Stimulated activated naive B cell treated with anti-CD40 and anti-IgM and Interleukin-4, amounts not matched to agents 10 μg/mL and 1 μg/mL and 100 μg/mL, for 72 hours (primary cell): ENCODE measurements at regions not wholly inside any gene's neighbourhood (a gene's known extent, or its start where the extent isn't known, plus 50 kb on each side); places are given as distances from the start of the nearest gene placed in this dataset.

Experiments
- ATAC-seq, 2 donors: fragments of 150-1000 bp; cut with Tn5 transposase; replicated peaks; 2 replicates each; pipeline ENCODE4 v1.10.0; 2021; ENCODE audit warnings: moderate library complexity in 1 of 2
- DNase-seq: peaks from one replicate; pipeline ENCODE4 v3.0.0; 2021
- H3K27ac Mint-ChIP-seq: one replicate; pipeline ENCODE4 v1.8.0; 2022; ENCODE audit warnings: mild to moderate bottlenecking, mixed read lengths
- H3K27me3 Mint-ChIP-seq, 2 donors: one replicate each; pipeline ENCODE4 v1.8.0; 2022; ENCODE audit warnings: mixed read lengths in 2 of 2
- H3K36me3 Mint-ChIP-seq, 2 donors: one replicate each; pipeline ENCODE4 v1.8.0; 2022; ENCODE audit warnings: mixed read lengths in 2 of 2, mild to moderate bottlenecking in 1 of 2
- H3K4me1 Mint-ChIP-seq, 2 donors: one replicate each; pipeline ENCODE4 v1.8.0; 2022; ENCODE audit warnings: mixed read lengths in 2 of 2, mild to moderate bottlenecking in 1 of 2
- H3K4me3 Mint-ChIP-seq, 2 donors: one replicate each; pipeline ENCODE4 v1.8.0; 2022; ENCODE audit warnings: mild to moderate bottlenecking in 2 of 2, mixed read lengths in 2 of 2, moderate library complexity in 1 of 2
- H3K9me3 Mint-ChIP-seq, 2 donors: one replicate each; pipeline ENCODE4 v1.8.0; 2022; ENCODE audit warnings: mixed read lengths in 2 of 2, mild to moderate bottlenecking in 1 of 2

- DNase-seq (no peak), ATAC-seq (no peak)
- peaks cover 35 to 61% of the 10 kb centered on the region in 2 donors for H3K4me1 Mint-ChIP-seq
- H3K9me3 Mint-ChIP-seq: peaks cover 6 to 11% of the 10 kb centered on the region in 2 donors
- H3K36me3 Mint-ChIP-seq: peaks cover 5 to 7% of the 10 kb centered on the region in 2 donors
- H3K4me3 Mint-ChIP-seq: no peak overlapping the region
- H3K27me3 Mint-ChIP-seq: peaks cover 37 to 68% of the 10 kb centered on the region in 2 donors
- H3K27ac Mint-ChIP-seq: no peak overlapping the region
Measured at GRCh38 chr17:77862890-77863813, 95.4 kb upstream of the TNRC6C start.

- Mint-ChIP-seq H3K4me1 (peaks cover 37 to 61% of the 10 kb centered on the region in 2 donors), H3K27me3 (peaks cover 31 to 61% of the 10 kb centered on the region in 2 donors), H3K36me3 (peaks cover 5 to 7% of the 10 kb centered on the region in 2 donors), H3K9me3 (peaks cover 0 to 7% of the 10 kb centered on the region in 2 donors), H3K4me3 (no peak overlapping the region), H3K27ac (no peak overlapping the region)
- ATAC-seq (peak; percentile 16 to 28), DNase-seq (no peak)
Measured at GRCh38 chr17:77863814-77864161, 94.7 kb upstream of the TNRC6C start.

GRCh38 chr17:77864234-77865111 lies 94.0 kb upstream of the TNRC6C start:
- H3K27me3 Mint-ChIP-seq: peaks cover 29 to 55% of the 10 kb centered on the region in 2 donors
- H3K27ac Mint-ChIP-seq: no peak overlapping the region
- ATAC-seq (no peak), DNase-seq (no peak)
- H3K36me3 Mint-ChIP-seq: peaks cover 4 to 7% of the 10 kb centered on the region in 2 donors
- no peak overlapping the region for H3K4me3 Mint-ChIP-seq
- peaks cover 43 to 68% of the 10 kb centered on the region in 2 donors for H3K4me1 Mint-ChIP-seq
- H3K9me3 Mint-ChIP-seq: peaks cover 0 to 7% of the 10 kb centered on the region in 2 donors

- peaks cover 47 to 75% of the 10 kb centered on the region in 2 donors for H3K4me1 Mint-ChIP-seq
- peaks cover 0 to 7% of the 10 kb centered on the region in 2 donors for H3K9me3 Mint-ChIP-seq
- H3K27me3 Mint-ChIP-seq: peaks cover 23 to 49% of the 10 kb centered on the region in 2 donors
- ATAC-seq (no peak), DNase-seq (no peak)
- H3K27ac Mint-ChIP-seq: no peak overlapping the region
- H3K4me3 Mint-ChIP-seq: no peak overlapping the region
- H3K36me3 Mint-ChIP-seq: peaks cover 3 to 7% of the 10 kb centered on the region in 2 donors
Measured at GRCh38 chr17:77865112-77865611, 93.3 kb upstream of the TNRC6C start.

- H3K36me3 Mint-ChIP-seq: peaks cover 3 to 7% of the 10 kb centered on the region in 2 donors
- peaks cover 47 to 72% of the 10 kb centered on the region in 2 donors for H3K4me1 Mint-ChIP-seq
- DNase-seq (no peak), ATAC-seq (no peak)
- no peak overlapping the region for H3K27ac Mint-ChIP-seq
- H3K4me3 Mint-ChIP-seq: no peak overlapping the region
- H3K9me3 Mint-ChIP-seq: peaks cover 0 to 7% of the 10 kb centered on the region in 2 donors
- peaks cover 21 to 47% of the 10 kb centered on the region in 2 donors for H3K27me3 Mint-ChIP-seq
Measured at GRCh38 chr17:77865716-77866115, 92.8 kb upstream of the TNRC6C start.

GRCh38 chr17:77867308-77867781 lies 91.2 kb upstream of the TNRC6C start:
- Mint-ChIP-seq H3K4me1 (peaks cover 43 to 63% of the 10 kb centered on the region in 2 donors), H3K27me3 (peaks cover 14 to 32% of the 10 kb centered on the region in 2 donors), H3K9me3 (no peaks in the 10 kb centered on the region), H3K4me3 (no peak overlapping the region), H3K36me3 (no peaks in the 10 kb centered on the region), H3K27ac (peak overlapping the region; percentile 62)
- ATAC-seq (peak; percentile 71 to 76), DNase-seq (peak; percentile 62)

GRCh38 chr17:77867976-77868713 lies 90.4 kb upstream of the TNRC6C start:
- Mint-ChIP-seq H3K4me3 (no peak overlapping the region), H3K27ac (peak overlapping the region; percentile 39), H3K36me3 (peaks cover 0 to 3% of the 10 kb centered on the region in 2 donors), H3K4me1 (peaks cover 45 to 66% of the 10 kb centered on the region in 2 donors), H3K9me3 (no peaks in the 10 kb centered on the region), H3K27me3 (peaks cover 16 to 33% of the 10 kb centered on the region in 2 donors)
- ATAC-seq (no peak), DNase-seq (no peak)

GRCh38 chr17:77869041-77869599 lies 89.4 kb upstream of the TNRC6C start:
- peaks cover 0 to 3% of the 10 kb centered on the region in 2 donors for H3K36me3 Mint-ChIP-seq
- peak overlapping the region; percentile 1 to 53 for H3K4me3 Mint-ChIP-seq
- peaks cover 42 to 64% of the 10 kb centered on the region in 2 donors for H3K4me1 Mint-ChIP-seq
- no peaks in the 10 kb centered on the region for H3K9me3 Mint-ChIP-seq
- no peak for DNase-seq
- peaks cover 18 to 30% of the 10 kb centered on the region in 2 donors for H3K27me3 Mint-ChIP-seq
- peak overlapping the region; percentile 39 for H3K27ac Mint-ChIP-seq
- peak in 1 of 2 donors; percentile 45 for ATAC-seq

GRCh38 chr17:77869665-77870132 lies 88.8 kb upstream of the TNRC6C start:
- DNase-seq (peak; percentile 85), ATAC-seq (peak; percentile 92 to 96)
- Mint-ChIP-seq H3K36me3 (peaks cover 0 to 6% of the 10 kb centered on the region in 2 donors), H3K4me1 (peaks cover 43 to 64% of the 10 kb centered on the region in 2 donors), H3K4me3 (peak overlapping the region; percentile 1 to 53), H3K27ac (peak overlapping the region; percentile 39), H3K27me3 (peaks cover 24% of the 10 kb centered on the region in 2 donors), H3K9me3 (no peaks in the 10 kb centered on the region)

GRCh38 chr17:77872199-77872598 lies 86.3 kb upstream of the TNRC6C start:
- Mint-ChIP-seq H3K36me3 (peaks cover 8 to 19% of the 10 kb centered on the region in 2 donors), H3K27me3 (peaks cover 23 to 24% of the 10 kb centered on the region in 2 donors), H3K4me1 (peaks cover 47 to 71% of the 10 kb centered on the region in 2 donors), H3K9me3 (peaks cover 7 to 11% of the 10 kb centered on the region in 2 donors), H3K4me3 (no peak overlapping the region), H3K27ac (no peak overlapping the region)
- DNase-seq (no peak), ATAC-seq (no peak)

GRCh38 chr17:77872714-77873499 lies 85.6 kb upstream of the TNRC6C start:
- Mint-ChIP-seq H3K9me3 (peaks cover 11% of the 10 kb centered on the region in 2 donors), H3K4me3 (peak overlapping the region in 1 of 2 donors; percentile 63), H3K27me3 (peaks cover 17 to 29% of the 10 kb centered on the region in 2 donors), H3K36me3 (peaks cover 8 to 19% of the 10 kb centered on the region in 2 donors), H3K27ac (no peak overlapping the region), H3K4me1 (peaks cover 44 to 71% of the 10 kb centered on the region in 2 donors)
- ATAC-seq (no peak), DNase-seq (no peak)

GRCh38 chr17:77873500-77874302 lies 84.8 kb upstream of the TNRC6C start:
- peaks cover 8 to 19% of the 10 kb centered on the region in 2 donors for H3K36me3 Mint-ChIP-seq
- H3K9me3 Mint-ChIP-seq: peaks cover 11 to 12% of the 10 kb centered on the region in 2 donors
- peaks cover 38 to 66% of the 10 kb centered on the region in 2 donors for H3K4me1 Mint-ChIP-seq
- H3K27me3 Mint-ChIP-seq: peaks cover 22 to 29% of the 10 kb centered on the region in 2 donors
- DNase-seq (no peak), ATAC-seq (no peak)
- H3K27ac Mint-ChIP-seq: no peak overlapping the region
- no peak overlapping the region for H3K4me3 Mint-ChIP-seq
